GM20000 (cell line): ENCODE measurements at regions not wholly inside any gene's neighbourhood (a gene's known extent, or its start where the extent isn't known, plus 50 kb on each side); places are given as distances from the start of the nearest gene placed in this dataset.
"Not testable (repeated sequence)": the region's sequence is repeated elsewhere in the genome, so short reads cannot be mapped to it uniquely, and the experiment has no call there.

Experiments
- DNase-seq: peaks from one replicate; pipeline ENCODE4 v3.0.0; 2012; ENCODE audit warnings: low spot score
- TF ChIP-seq, protein P1 (sequence below): IDR thresholded peaks from 2 replicates; pipeline ENCODE4 v1.5.1; 2012; ENCODE audit warnings: mild to moderate bottlenecking, control low read depth; ENCODE audit errors: extremely low read depth, missing control alignments

DNA sequence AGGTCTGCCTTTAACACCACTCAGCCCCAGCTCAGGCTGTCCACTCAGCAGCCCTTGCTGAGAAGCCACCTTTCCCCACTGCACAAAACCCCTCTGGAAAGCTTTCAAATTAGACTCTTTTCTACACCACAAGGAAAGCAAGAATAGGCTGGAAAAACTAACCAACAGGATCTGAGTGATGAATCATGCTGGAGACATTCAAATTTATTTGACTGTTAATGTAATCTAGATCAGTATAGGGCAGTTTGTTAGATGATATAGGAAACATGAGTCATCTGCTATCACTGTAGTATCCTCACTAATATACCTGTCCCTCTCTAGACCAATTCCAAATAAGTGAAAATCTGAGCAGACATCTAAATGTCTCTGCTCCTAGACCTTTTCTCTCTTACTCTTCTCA, 127.8 kb upstream of the PAM start:
- DNase-seq: no peak
- TF ChIP-seq, protein P1, sequence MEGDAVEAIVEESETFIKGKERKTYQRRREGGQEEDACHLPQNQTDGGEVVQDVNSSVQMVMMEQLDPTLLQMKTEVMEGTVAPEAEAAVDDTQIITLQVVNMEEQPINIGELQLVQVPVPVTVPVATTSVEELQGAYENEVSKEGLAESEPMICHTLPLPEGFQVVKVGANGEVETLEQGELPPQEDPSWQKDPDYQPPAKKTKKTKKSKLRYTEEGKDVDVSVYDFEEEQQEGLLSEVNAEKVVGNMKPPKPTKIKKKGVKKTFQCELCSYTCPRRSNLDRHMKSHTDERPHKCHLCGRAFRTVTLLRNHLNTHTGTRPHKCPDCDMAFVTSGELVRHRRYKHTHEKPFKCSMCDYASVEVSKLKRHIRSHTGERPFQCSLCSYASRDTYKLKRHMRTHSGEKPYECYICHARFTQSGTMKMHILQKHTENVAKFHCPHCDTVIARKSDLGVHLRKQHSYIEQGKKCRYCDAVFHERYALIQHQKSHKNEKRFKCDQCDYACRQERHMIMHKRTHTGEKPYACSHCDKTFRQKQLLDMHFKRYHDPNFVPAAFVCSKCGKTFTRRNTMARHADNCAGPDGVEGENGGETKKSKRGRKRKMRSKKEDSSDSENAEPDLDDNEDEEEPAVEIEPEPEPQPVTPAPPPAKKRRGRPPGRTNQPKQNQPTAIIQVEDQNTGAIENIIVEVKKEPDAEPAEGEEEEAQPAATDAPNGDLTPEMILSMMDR: no peak

DNA sequence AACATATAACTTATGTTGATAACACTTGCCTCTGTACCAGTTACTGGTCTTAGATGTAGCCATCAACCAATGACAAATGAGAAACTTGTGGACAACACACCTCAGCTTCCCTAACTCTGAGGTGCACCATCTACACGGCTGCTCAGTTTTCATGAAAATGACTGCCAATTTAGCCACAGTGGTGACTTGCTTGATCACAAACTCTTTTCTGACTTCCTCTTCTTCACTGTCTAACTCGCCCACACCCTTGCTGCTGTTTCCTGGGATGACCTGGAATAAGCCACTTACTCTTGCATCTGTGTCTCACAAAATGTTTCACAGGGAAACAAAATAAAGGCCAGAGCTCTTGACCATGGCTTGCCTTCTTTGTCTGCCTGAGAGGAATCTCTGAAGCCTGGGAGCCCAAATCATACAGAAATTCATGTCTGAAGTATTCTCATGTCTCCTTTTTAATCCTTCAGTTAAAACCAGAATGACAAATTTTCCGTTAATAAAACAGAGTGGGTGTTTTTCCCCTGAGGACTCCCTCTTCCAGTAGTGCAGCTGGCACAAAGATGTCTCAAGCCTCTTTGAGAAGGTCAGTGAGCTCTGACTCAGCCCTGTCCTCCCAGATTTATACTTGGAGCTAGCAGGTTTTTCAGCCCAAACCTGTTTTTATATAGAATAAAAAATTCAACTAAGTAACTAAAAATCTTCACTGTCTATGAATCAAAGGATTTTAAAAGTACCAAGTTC, 126.5 kb upstream of the PAM start:
- DNase-seq: no peak
- TF ChIP-seq, protein P1: no peak

DNA sequence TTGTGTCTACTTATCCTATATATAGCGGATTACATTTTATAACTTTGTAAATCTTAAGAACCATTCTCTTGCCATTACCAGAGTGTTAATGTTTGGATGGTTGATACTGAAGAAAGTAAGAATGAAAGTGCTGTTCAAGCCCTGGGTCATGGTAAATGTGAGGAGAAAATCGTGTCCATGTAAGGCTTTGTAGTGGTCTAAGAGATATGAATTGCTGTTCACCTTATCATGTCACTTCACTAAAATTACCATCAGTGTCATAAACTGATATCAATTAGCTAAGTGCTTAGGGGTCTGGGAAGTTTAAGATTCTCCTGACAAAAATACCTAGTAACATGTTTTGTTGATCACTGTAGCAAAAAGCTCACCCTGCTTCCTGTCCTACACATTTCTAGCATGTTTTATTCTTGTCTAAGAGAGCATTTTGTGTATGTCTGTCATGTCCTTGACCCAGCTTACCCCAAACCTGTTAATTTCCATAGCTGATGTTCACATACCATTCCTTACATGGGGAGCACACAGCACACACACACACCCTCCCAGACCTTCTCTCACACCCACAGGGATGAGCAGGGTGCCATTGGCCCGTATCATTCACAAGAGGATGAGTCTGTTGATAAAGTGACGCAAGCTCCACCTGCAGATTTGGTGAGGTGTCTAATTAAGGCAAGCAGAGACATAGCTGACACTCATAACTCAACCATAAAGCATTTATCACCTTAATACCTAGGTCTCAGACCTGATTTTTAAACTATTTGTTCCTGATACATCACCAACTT, 125.1 kb upstream of the PAM start:
- DNase-seq: no peak
- TF ChIP-seq, protein P1: no peak

DNA sequence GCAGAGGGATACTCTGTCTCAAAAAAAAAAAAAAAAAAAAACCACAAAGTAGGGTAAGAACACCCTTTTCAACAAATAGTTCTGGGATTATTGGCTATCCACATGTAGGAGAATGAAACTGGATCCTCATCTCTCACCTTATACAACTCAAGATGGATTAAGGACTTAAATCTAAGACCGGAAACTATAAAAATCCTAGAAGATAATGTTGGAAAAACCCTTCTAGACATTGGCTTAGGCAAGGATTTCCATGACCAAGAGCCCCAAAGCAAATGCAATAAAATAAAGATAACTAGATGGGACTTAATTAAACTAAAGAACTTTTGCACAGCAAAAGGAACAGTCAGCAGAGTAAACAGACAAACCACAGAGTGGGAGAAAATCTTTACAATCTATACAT, 119.7 kb upstream of the PAM start:
- not testable (repeated sequence) for DNase-seq

DNA sequence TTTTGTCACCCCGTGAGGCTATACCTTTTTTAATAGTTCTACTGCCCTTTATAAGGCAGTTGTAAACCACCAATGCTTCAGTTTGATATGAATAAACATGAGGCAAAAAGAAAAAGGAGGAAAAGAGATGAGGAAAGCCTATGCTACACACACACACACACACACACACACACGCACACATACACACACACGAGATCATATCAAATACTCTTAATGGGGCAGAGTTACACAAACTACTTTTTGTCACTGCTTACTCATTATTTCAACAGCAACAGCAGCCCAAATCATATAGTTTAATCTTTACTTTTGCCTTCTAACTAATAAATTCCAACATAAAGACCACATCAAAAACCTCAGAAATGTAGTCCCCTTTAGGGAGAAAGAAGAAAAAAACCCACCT, 116.8 kb upstream of the PAM start:
- TF ChIP-seq, protein P1: no peak
- no peak for DNase-seq

DNA sequence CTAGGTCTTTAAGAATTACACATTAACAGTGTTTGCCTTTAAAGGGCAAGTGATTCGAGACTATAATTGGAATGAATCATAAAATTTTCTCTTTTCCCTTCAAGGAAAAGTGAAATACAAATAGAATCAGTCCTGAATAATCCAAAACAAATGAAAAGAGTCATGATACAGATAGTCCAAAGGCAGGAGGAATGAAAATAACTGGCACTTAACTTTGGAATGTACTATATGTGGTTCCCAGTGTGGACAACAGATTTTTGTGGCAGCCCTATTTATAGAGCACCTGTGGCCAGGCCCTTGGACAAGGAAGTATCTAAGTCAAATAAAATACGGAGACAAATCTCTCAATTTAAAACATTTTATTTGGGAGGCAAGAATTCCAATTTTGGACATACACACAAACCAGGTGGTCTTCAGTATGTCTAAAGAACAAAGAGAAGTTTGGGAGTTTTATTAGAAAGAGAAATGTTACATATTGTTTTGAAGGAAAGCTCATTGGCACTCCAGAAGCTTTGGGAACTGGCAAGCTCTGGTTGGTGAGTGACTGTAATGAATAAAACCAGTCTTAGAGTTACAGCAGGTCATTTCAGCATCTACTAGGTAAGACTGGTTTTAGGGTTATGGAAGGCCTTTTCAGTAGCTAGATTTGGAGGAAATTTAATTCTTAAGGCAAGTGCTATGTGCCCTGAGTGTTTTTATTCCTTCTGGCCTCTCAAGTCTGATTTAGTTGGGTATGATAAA, 116.0 kb upstream of the PAM start:
- no peak for DNase-seq
- TF ChIP-seq, protein P1: no peak

DNA sequence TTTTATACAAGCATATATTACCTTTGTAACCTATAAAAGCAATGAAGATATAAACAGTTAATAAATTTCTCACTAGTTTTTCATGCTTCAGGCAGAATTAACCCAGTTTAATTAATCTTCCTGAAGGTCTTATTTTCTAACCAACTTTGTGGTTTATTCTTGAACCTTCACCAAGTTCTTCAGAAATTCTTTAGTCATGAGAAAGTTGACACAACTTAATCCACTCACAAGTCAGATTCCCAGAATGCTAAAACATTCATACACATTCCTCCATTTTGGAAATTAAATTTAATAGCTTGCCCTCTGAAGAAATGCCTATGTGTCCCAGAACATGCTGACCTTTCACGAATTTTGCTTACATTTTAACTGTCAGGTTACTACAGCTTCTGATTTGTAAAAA, 105.4 kb upstream of the PAM start:
- TF ChIP-seq, protein P1: no peak
- DNase-seq: no peak
